ENCODE measurements at regions not wholly inside any gene's neighbourhood (a gene's known extent, or its start where the extent isn't known, plus 50 kb on each side); places are given as distances from the start of the nearest gene placed in this dataset.

GRCh38 chr18:71116535-71116934 is 827.7 kb downstream of the SOCS6 start:
- no peak for TF ChIP-seq CTCF (conservative IDR thresholded peaks at IDR 0.05; ENCODE audit: low read depth, low read length)
- no peak for TF ChIP-seq EZH2 (IDR thresholded peaks at IDR 0.05; ENCODE audit: borderline replicate concordance, low read depth, low read length, poor library complexity, severe bottlenecking)

Data from A673 (cell line).